ENCODE measurements at regions not wholly inside any gene's neighbourhood (a gene's known extent, or its start where the extent isn't known, plus 50 kb on each side); places are given as distances from the start of the nearest gene placed in this dataset.

DNA sequence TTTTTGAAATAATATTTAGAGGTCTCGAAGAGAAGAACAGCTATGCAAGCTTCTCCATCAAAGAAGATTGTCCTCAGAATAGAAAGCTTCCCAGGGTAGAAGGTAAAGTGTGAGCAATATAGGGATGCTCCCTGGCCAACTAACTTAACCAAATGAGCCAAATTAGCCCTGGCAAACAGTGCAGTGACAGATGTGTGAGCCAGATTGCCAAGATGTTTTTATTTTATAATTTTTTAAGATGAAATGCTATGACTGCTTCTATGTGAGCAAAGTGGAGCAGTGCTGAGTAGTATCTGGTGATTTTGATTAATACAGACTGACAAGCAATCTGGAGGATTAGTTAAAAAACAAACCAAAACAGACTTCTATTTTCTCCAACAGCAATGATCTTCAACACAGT, 202.1 kb downstream of the NOVA1 start:
- no peak for DNase-seq
- Histone ChIP-seq H3K27me3 (ENCODE audit: insufficient read depth, low read length) (no peaks in the 10 kb centered on the region), H3K56ac (ENCODE audit: insufficient read length, low read depth, low read length) (no peak overlapping the region), H3K23me2 (ENCODE audit: insufficient read length, low read depth, low read length, poor library complexity, severe bottlenecking) (no peaks in the 10 kb centered on the region), H3K4ac (ENCODE audit: low read depth, low read length) (no peak overlapping the region), H2BK120ac (ENCODE audit: low read depth, low read length, poor library complexity, severe bottlenecking) (no peak overlapping the region), H3K14ac (ENCODE audit: insufficient read depth, low read length) (no peak overlapping the region), H2BK20ac (ENCODE audit: low read depth, low read length, poor library complexity, severe bottlenecking) (no peak overlapping the region), H3K4me2 (ENCODE audit: insufficient read depth, insufficient read length, low read length) (no peak overlapping the region), H2BK15ac (ENCODE audit: low read depth, low read length) (no peak overlapping the region), H3K9ac (ENCODE audit: extremely low read depth, insufficient read length, low read length) (no peak overlapping the region), H4K5ac (ENCODE audit: insufficient read length, low read depth, low read length) (no peak overlapping the region), H3T11ph (ENCODE audit: low read length) (no peak overlapping the region), H3K18ac (ENCODE audit: insufficient read length, low read depth, low read length) (no peak overlapping the region), H3K9me3 (ENCODE audit: control insufficient read depth, low read depth, low read length) (no peaks in the 10 kb centered on the region), H3K23ac (ENCODE audit: insufficient read length, low read depth, low read length) (no peak overlapping the region), H3K79me1 (ENCODE audit: insufficient read depth, low read depth, low read length, poor library complexity, severe bottlenecking) (no peaks in the 10 kb centered on the region), H2AFZ (ENCODE audit: low read length) (no peak overlapping the region), H4K91ac (ENCODE audit: insufficient read length, low read depth, low read length) (no peak overlapping the region), H3K79me2 (ENCODE audit: insufficient read depth, low read length) (no peaks in the 10 kb centered on the region), H2AK5ac (ENCODE audit: insufficient read length, low read length) (no peak overlapping the region), H2BK5ac (ENCODE audit: insufficient read length, low read length) (no peak overlapping the region), H3K27ac (ENCODE audit: insufficient read length, low read depth, low read length) (no peak overlapping the region), H4K20me1 (ENCODE audit: control insufficient read depth, insufficient read depth, insufficient read length) (no peaks in the 10 kb centered on the region), H3K4me1 (ENCODE audit: insufficient read depth, low read length) (peaks cover 9% of the 10 kb centered on the region), H4K8ac (replicated peaks; ENCODE audit: insufficient read length, low read depth, low read length) (no peak overlapping the region), H2BK12ac (ENCODE audit: insufficient read length, low read depth, low read length) (no peak overlapping the region)
- H3K27me3 Mint-ChIP-seq (ENCODE audit: low read depth) = no peaks in the 10 kb centered on the region
- peaks cover 33 to 37% of the 10 kb centered on the region in 2 experiments for H3K4me1 Mint-ChIP-seq
- H3K27ac Mint-ChIP-seq = no peak overlapping the region
- WGBS (ENCODE audit: extremely low coverage, insufficient read length, low lambda C conversion rate) = no CpG with 5 or more reads among the region's 1 CpG
- TF ChIP-seq, protein P1, sequence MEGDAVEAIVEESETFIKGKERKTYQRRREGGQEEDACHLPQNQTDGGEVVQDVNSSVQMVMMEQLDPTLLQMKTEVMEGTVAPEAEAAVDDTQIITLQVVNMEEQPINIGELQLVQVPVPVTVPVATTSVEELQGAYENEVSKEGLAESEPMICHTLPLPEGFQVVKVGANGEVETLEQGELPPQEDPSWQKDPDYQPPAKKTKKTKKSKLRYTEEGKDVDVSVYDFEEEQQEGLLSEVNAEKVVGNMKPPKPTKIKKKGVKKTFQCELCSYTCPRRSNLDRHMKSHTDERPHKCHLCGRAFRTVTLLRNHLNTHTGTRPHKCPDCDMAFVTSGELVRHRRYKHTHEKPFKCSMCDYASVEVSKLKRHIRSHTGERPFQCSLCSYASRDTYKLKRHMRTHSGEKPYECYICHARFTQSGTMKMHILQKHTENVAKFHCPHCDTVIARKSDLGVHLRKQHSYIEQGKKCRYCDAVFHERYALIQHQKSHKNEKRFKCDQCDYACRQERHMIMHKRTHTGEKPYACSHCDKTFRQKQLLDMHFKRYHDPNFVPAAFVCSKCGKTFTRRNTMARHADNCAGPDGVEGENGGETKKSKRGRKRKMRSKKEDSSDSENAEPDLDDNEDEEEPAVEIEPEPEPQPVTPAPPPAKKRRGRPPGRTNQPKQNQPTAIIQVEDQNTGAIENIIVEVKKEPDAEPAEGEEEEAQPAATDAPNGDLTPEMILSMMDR (conservative IDR thresholded peaks at IDR 0.05) = no peak
- H3K4me3 Mint-ChIP-seq = no peak overlapping the region
- no peaks in the 10 kb centered on the region for H3K9me3 Mint-ChIP-seq
- H3K36me3 Mint-ChIP-seq (ENCODE audit: insufficient read depth in 1 of 3, low read depth in 3 of 3) = no peaks in the 10 kb centered on the region

Measured in H9 (cell line).